ENCODE measurements at regions not wholly inside any gene's neighbourhood (a gene's known extent, or its start where the extent isn't known, plus 50 kb on each side); places are given as distances from the start of the nearest gene placed in this dataset.

GRCh38 chr16:9302072-9302471 lies 210.6 kb downstream of the HAPSTR1 start:
- no peak for TF ChIP-seq CTCF (IDR thresholded peaks at IDR 0.05; ENCODE audit: control insufficient read depth, extremely low read depth, insufficient read depth)
- no peak overlapping the region for H3K4me3 ChIP-seq (ENCODE audit: low read depth, low read length)

GRCh38 chr16:9306753-9307152 lies 215.3 kb downstream of the HAPSTR1 start:
- no peak for DNase-seq (ENCODE audit: low read depth)
- no peak for TF ChIP-seq CTCF (IDR thresholded peaks at IDR 0.05; ENCODE audit: control insufficient read depth, extremely low read depth, insufficient read depth)

More at GRCh38 chr16:9302072-9302471, 210.6 kb downstream of the HAPSTR1 start:
- DNase-seq (ENCODE audit: low read depth), result no peak

GRCh38 chr16:9307446-9307845 lies 216.0 kb downstream of the HAPSTR1 start:
- no peak overlapping the region for H3K4me3 ChIP-seq (ENCODE audit: low read depth, low read length)
- no peak for TF ChIP-seq CTCF (IDR thresholded peaks at IDR 0.05; ENCODE audit: control insufficient read depth, extremely low read depth, insufficient read depth)
- no peak for DNase-seq (ENCODE audit: low read depth)

More at GRCh38 chr16:9306753-9307152, 215.3 kb downstream of the HAPSTR1 start:
- H3K4me3 ChIP-seq (ENCODE audit: low read depth, low read length), result no peak overlapping the region

GRCh38 chr16:9308356-9308801 lies 216.9 kb downstream of the HAPSTR1 start:
- no peak overlapping the region for H3K4me3 ChIP-seq (ENCODE audit: low read depth, low read length)
- no peak for DNase-seq (ENCODE audit: low read depth)
- no peak for TF ChIP-seq CTCF (IDR thresholded peaks at IDR 0.05; ENCODE audit: control insufficient read depth, extremely low read depth, insufficient read depth)

- no peak overlapping the region for H3K4me3 ChIP-seq (ENCODE audit: low read depth, low read length)
- no peak for DNase-seq (ENCODE audit: low read depth)
- no peak for TF ChIP-seq CTCF (IDR thresholded peaks at IDR 0.05; ENCODE audit: control insufficient read depth, extremely low read depth, insufficient read depth)
Observed at GRCh38 chr16:9308850-9309249, 217.4 kb downstream of the HAPSTR1 start.

- no peak overlapping the region for H3K4me3 ChIP-seq (ENCODE audit: low read depth, low read length)
- TF ChIP-seq CTCF (IDR thresholded peaks at IDR 0.05; ENCODE audit: control insufficient read depth, extremely low read depth, insufficient read depth), result no peak
- no peak for DNase-seq (ENCODE audit: low read depth)
Observed at GRCh38 chr16:9309844-9310243, 218.4 kb downstream of the HAPSTR1 start.

GRCh38 chr16:9311303-9311954 lies 220.0 kb downstream of the HAPSTR1 start:
- H3K4me3 ChIP-seq (ENCODE audit: low read depth, low read length), result no peak overlapping the region
- no peak for TF ChIP-seq CTCF (IDR thresholded peaks at IDR 0.05; ENCODE audit: control insufficient read depth, extremely low read depth, insufficient read depth)
- DNase-seq (ENCODE audit: low read depth), result no peak

Data from LNCaP clone FGC (cell line).